HT-29 (cell line): ENCODE measurements at regions not wholly inside any gene's neighbourhood (a gene's known extent, or its start where the extent isn't known, plus 50 kb on each side); places are given as distances from the start of the nearest gene placed in this dataset.
"Not testable (repeated sequence)": the region's sequence is repeated elsewhere in the genome, so short reads cannot be mapped to it uniquely, and the experiment has no call there.

Experiments
- DNase-seq: peaks from one replicate; pipeline ENCODE4 v3.0.0-alpha.2; 2015; ENCODE audit warnings: low spot score

- DNase-seq: no peak
These were observed 129.5 kb upstream of the PZP start for GRCh38 chr12:9337656-9338055.

GRCh38 chr12:9336375-9337011, 128.3 kb upstream of the PZP start:
- not testable (repeated sequence) for DNase-seq

- DNase-seq: no peak
These were observed 127.7 kb upstream of the PZP start for GRCh38 chr12:9335867-9336266.

DNA sequence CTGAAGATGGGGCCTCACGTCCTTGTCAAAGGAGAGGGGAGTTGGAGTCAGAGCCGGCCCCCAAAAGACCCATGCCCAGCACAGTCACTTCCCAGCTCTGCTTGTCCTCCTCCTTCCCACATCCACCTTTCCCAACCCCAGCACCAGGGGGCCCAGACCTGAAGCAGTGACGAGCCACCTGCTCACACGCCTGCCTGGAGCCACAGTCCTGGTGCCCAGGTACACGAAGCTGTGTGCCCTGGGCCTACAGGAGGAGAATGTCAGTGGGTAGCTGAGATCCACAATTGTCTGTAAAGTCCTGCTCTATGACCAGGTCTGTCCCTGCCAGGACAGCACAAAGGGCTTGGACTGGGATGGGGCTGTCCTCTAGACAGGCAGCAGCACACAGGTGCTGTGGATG, 126.8 kb upstream of the PZP start:
- DNase-seq: no peak

DNA sequence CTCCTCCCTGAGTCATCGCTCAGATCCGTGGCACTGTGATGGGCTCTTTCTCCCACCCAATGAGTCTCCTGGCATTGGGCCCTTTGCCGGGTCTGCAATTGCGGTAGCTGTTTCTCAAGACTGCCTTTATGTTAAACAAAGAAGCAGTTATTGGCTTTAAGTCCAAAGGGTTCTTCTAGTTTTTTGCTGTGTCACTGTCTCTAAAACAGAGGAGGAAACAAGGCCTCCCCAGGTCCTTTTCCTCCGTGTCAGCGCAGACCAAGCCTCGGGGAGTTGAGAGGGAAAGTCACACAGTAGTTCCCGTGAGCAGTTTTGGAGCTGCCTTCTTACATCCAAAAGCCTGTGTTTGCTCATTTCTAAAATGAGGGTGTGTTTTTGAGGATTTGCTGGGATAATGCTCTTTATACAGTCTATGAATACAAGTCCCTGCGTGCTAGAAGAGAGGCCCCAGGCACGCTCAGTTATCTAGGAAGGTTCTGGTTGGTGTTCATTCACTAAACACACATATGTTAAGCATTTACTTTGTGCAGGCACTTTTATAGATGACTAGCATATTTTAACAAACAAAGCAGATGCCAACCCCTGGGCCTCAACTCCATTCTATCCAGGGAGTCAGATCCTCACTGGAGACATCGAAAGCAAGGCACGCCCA, 126.0 kb upstream of the PZP start:
- no peak for DNase-seq

DNA sequence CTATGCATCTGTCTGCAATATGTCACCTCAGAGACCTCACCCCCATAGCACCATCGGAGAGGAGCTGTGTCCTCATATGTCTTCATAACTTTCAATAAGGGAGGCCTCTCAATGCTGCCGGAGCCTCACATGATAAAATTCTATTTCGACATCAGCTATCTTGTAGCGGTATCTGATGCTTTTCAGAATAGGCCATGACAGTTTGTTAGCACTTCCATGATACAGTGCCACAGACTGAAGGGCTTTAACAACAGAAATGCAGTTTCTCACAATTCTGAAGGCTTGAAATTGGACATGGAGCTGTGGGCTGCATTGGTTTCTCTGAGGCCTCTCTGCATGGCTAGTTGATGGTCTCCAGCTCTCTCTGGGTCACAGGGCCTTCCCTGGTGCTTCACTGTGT, 125.0 kb upstream of the PZP start:
- no peak for DNase-seq

DNA sequence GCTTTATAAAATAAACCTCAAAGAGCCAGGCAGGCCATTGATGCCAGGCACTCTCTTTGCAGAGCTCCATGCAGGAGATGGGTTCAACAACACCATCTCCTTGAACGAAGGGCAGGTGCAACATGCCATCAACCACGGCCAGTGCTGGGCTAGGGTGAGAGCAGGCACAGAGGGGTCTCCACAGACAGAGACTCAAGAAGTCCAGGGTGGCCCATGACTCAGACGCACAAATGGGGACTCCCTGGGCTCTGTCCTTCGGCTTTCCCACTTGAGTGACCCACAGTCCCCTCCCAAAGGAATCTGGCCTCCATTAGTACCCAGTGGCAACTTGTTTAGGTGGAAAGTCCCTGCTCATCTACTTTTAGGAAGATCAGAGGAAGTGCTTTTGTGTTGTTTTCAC, 124.4 kb upstream of the PZP start:
- DNase-seq: no peak

DNA sequence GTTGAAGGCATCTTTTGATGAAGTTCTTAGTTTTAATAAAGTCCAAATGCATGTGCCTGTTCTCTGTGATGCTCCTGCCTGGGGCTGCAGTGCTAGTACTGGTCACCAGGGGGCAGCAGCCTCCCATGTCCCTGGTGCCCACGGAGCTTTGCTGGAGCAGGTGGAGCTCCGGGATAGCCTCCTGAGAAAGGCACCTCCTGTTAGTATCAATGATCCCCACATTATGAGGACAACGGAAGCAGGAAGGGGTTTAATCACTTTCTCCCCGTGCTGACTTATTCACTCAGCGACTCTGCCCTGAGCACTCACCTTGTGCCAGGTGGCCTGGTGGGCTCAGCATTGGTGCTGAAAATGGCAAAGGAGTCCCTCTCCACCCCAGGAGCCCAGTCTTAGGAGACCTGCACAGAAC, 123.0 kb upstream of the PZP start:
- peak; percentile 71 for DNase-seq

- DNase-seq: no peak
These were observed 120.8 kb upstream of the PZP start for GRCh38 chr12:9329019-9329418.

GRCh38 chr12:9328065-9328464, 119.9 kb upstream of the PZP start:
- DNase-seq: no peak

GRCh38 chr12:9327320-9327719, 119.1 kb upstream of the PZP start:
- no peak for DNase-seq

DNA sequence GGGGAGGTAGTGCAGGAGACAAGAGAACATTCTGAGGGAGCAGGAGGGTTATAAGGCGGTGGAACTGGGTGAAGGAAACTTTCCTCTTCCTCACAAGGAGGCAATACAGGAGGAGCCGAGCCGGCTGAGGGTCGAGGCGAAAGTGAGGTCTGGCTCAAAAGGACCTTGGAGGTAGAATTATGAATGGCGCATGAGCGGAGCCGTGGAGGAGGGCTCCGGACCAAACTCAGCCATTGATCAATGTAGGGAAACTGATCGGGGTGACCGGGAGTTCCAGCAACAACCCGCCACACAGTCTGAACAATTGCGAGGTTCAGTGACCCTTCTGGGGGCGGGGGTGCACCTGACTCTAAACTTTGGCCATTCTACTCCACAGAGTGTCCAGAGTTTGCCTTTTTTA, 118.7 kb upstream of the PZP start:
- not testable (repeated sequence) for DNase-seq

DNA sequence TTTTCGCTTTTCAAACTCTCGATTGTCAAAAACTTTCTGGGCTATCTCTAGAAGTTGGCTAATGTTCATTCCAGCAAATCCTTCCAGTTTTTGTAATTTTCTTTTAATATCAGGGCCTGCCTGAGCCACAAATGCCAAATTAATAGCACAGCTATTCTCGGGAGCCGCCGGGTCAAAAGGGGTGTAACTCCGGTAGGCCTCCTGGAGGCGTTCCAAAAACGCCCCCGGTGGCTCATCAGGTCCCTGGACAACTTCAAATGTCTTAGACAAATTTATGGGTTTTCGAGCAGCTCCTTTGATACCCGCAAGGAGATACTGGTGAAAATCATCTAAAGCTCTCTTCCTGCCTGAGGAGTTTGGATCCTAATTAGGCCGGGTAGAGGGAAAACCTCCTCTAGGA, 117.9 kb upstream of the PZP start:
- no peak for DNase-seq

- DNase-seq: no peak
These were observed 117.3 kb upstream of the PZP start for GRCh38 chr12:9325471-9325870.

GRCh38 chr12:9324782-9325181, 116.6 kb upstream of the PZP start:
- DNase-seq: no peak

DNA sequence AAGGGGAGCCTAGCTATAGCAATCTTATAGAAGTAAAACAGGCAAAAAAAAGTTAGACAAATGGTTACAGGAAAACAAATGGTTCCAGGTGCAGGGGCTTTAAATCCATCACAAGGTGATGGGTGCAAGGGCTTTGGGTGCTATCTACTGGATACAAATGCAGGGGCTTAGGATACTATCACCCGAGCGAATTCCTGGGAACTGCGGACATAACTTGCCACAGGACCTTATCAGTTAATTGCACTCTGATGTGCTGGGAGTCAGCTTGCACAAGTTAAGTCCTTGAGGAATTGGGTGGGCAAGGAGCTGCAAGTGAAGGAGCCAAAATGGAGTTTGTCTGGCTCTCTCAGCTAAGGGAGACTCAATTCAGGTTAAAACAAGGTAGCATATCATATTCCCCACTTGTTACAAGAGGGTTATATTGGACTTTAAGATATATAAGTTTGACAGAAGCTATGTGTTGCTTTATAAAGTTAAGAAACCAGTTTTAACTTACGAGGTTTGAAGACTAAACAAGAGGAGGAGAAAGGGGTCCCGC, 115.0 kb upstream of the PZP start:
- no peak for DNase-seq

GRCh38 chr12:9319842-9320173, 111.6 kb upstream of the PZP start:
- DNase-seq: no peak

- DNase-seq: no peak
These were observed 111.0 kb upstream of the PZP start for GRCh38 chr12:9319044-9319841.

DNA sequence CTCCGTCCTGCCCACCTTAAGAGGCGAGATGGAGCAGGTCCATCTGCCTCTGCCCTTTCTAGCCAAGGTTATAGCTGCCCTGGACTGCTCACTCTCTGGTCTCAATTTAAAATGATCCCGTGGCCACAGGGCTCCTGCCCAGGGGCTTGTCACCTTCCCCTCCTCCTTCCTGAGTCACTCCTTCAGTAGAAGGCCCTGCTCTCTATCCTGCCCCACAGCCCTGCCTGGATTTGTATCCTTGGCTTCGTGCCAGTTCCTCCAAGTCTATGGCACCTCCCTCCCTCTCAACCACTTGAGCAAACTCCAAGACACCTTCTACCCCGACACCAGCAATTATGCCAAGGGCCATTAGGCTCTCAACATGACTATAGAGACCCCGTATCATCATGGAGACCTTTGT, 105.3 kb upstream of the PZP start:
- peak; percentile 22 for DNase-seq

- DNase-seq: not testable (repeated sequence)
These were observed 104.5 kb upstream of the PZP start for GRCh38 chr12:9312406-9313392.

DNA sequence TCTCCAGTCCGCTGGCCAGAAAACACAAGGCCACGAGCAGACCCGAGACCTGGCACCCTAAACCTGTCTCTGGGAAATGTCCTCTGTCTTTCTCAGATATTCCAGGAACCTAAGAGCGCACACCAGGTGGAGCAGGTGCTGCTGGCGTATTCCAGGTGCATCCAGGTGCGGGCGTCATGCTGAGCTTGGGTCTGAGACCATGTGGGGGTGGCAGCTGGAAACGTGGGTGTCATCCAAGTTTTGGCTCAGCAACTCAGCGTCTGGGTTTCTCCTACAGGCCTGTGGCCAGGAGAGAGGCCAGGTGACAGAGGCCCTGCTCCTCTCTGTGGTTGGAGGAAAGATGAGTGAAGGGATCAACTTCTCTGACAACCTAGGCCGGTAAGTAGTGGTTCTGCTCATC, 103.3 kb upstream of the PZP start:
- not testable (repeated sequence) for DNase-seq

DNA sequence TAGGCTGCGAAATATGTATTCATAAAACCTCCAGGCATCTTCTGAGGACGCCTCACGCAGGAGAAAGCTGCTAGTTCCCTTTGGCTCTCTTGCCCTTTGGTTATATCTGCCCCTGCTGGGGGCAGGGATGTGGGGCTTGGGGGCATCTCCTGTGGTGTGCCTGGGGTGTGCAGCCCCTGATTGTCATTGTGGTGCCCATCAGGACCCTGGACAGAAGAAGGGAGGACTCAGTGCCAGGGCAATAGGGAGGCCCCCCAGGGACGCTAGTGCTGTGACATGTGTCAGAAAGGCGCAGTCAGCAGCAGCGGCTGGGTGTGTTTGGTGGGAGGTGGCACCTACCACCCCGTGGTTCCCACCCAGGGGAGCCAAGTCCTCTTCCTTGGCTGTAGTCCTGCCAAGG, 102.5 kb upstream of the PZP start:
- not testable (repeated sequence) for DNase-seq
